Mucosa of rectum (tissue), 2 donors: ENCODE measurements at regions not wholly inside any gene's neighbourhood (a gene's known extent, or its start where the extent isn't known, plus 50 kb on each side); places are given as distances from the start of the nearest gene placed in this dataset.

Experiments used
- H3K27ac ChIP-seq, 2 donors: one replicate each; pipeline ENCODE4 v1.7.0; 2013; ENCODE audit warnings: inconsistent platforms in 2 of 2, low read depth in 2 of 2, low read length in 2 of 2
- H3K27me3 ChIP-seq, 2 donors: one replicate each; pipeline ENCODE4 v1.7.0; 2013; ENCODE audit warnings: low read length in 2 of 2; ENCODE audit not compliant: control insufficient read depth in 2 of 2, insufficient read depth in 2 of 2
- H3K36me3 ChIP-seq, 2 donors: one replicate each; pipeline ENCODE4 v1.7.0; 2013; ENCODE audit warnings: low read length in 2 of 2; ENCODE audit not compliant: control insufficient read depth in 2 of 2, insufficient read depth in 2 of 2
- H3K4me1 ChIP-seq, 2 donors: one replicate each; pipeline ENCODE4 v1.7.0; 2013; ENCODE audit warnings: low read length in 2 of 2, mild to moderate bottlenecking in 1 of 2; ENCODE audit not compliant: control insufficient read depth in 2 of 2, insufficient read depth in 2 of 2
- H3K4me3 ChIP-seq, 2 donors: one replicate each; pipeline ENCODE4 v1.7.0; 2013; ENCODE audit warnings: low read length in 2 of 2
- H3K9ac ChIP-seq, 2 donors: one replicate each; pipeline ENCODE4 v1.7.0; 2013; ENCODE audit warnings: low read length in 2 of 2, low read depth in 1 of 2, mild to moderate bottlenecking in 1 of 2
- H3K9me3 ChIP-seq, 2 donors: one replicate each; pipeline ENCODE4 v1.7.0; 2013; ENCODE audit warnings: low read length in 2 of 2; ENCODE audit not compliant: control insufficient read depth in 2 of 2
- donor health status: healthy.
- donor health status: Normal muscosa, but diverticular disease.

GRCh38 chr16:85274924-85275323 lies 162.7 kb upstream of the CIBAR2 start:
- no peaks in the 10 kb centered on the region for H3K4me1 ChIP-seq
- no peaks in the 10 kb centered on the region for H3K36me3 ChIP-seq

GRCh38 chr16:85275533-85276249 lies 163.4 kb upstream of the CIBAR2 start:
- H3K36me3 ChIP-seq = no peaks in the 10 kb centered on the region
- no peak overlapping the region for H3K9ac ChIP-seq
- H3K9me3 ChIP-seq = no peaks in the 10 kb centered on the region
- H3K4me3 ChIP-seq = no peak overlapping the region
- no peak overlapping the region for H3K27ac ChIP-seq
- no peaks in the 10 kb centered on the region for H3K27me3 ChIP-seq
- H3K4me1 ChIP-seq = no peaks in the 10 kb centered on the region

More at GRCh38 chr16:85274924-85275323, 162.7 kb upstream of the CIBAR2 start:
- Histone ChIP-seq H3K27ac (no peak overlapping the region), H3K4me3 (no peak overlapping the region), H3K9me3 (no peaks in the 10 kb centered on the region), H3K9ac (no peak overlapping the region), H3K27me3 (no peaks in the 10 kb centered on the region)

GRCh38 chr16:85276258-85276657 lies 164.0 kb upstream of the CIBAR2 start:
- H3K36me3 ChIP-seq = no peaks in the 10 kb centered on the region

GRCh38 chr16:85276721-85277120 lies 164.4 kb upstream of the CIBAR2 start:
- H3K4me1 ChIP-seq = no peaks in the 10 kb centered on the region

More at GRCh38 chr16:85276258-85276657, 164.0 kb upstream of the CIBAR2 start:
- Histone ChIP-seq H3K4me3 (no peak overlapping the region), H3K27ac (no peak overlapping the region), H3K9me3 (no peaks in the 10 kb centered on the region), H3K4me1 (no peaks in the 10 kb centered on the region), H3K27me3 (no peaks in the 10 kb centered on the region), H3K9ac (no peak overlapping the region)

GRCh38 chr16:85278839-85279238 lies 166.6 kb upstream of the CIBAR2 start:
- no peak overlapping the region for H3K27ac ChIP-seq
- H3K9ac ChIP-seq = no peak overlapping the region
- no peak overlapping the region for H3K4me3 ChIP-seq
- H3K4me1 ChIP-seq = no peaks in the 10 kb centered on the region
- H3K9me3 ChIP-seq = no peaks in the 10 kb centered on the region
- H3K36me3 ChIP-seq = no peaks in the 10 kb centered on the region
- no peaks in the 10 kb centered on the region for H3K27me3 ChIP-seq

More at GRCh38 chr16:85276721-85277120, 164.4 kb upstream of the CIBAR2 start:
- Histone ChIP-seq H3K27me3 (no peaks in the 10 kb centered on the region), H3K9ac (no peak overlapping the region), H3K9me3 (no peaks in the 10 kb centered on the region), H3K4me3 (no peak overlapping the region), H3K27ac (no peak overlapping the region), H3K36me3 (no peaks in the 10 kb centered on the region)

- Histone ChIP-seq H3K9me3 (no peaks in the 10 kb centered on the region), H3K9ac (no peak overlapping the region), H3K4me1 (no peaks in the 10 kb centered on the region), H3K4me3 (no peak overlapping the region), H3K27me3 (no peaks in the 10 kb centered on the region), H3K36me3 (no peaks in the 10 kb centered on the region), H3K27ac (no peak overlapping the region)
These were observed 167.1 kb upstream of the CIBAR2 start for GRCh38 chr16:85279402-85279801.

DNA sequence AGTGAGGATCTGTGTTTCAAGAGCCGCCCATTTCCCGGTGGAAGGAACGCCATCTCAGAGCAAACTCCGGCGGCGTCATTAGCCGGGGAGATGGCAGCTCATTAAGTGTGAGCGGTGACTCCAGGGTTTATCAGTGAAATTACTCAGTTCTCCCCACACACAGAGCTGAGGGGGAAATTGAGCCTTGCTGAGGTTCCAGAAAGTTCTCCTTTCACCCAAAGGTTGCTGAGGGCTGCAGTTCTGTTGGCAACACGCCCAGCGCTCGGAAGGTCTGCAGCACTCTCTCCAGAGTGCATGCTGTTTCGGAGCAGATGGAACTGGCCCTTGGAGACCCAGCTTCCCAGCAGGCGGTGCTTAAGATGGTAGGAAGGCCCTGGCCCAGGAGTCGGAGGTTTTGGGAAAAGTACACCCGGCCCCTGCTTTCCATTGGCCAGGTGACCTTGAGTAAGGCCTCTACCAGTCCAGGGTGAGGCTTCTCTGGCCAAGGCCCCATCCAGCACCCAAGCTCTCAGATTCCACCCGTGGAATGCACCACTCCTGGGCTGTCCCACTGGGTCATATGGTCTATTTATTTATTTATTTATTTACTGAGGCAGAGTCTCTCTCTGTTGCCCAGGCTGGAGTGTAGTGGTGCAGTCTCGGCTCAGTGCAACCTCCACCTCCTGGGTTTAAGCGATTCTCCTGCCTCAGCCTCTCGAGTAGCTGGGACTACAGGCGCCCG lies 167.7 kb upstream of the CIBAR2 start:
- Histone ChIP-seq H3K4me1 (no peaks in the 10 kb centered on the region), H3K4me3 (no peak overlapping the region), H3K9me3 (no peaks in the 10 kb centered on the region), H3K36me3 (no peaks in the 10 kb centered on the region), H3K27me3 (no peaks in the 10 kb centered on the region), H3K27ac (no peak overlapping the region), H3K9ac (no peak overlapping the region)

DNA sequence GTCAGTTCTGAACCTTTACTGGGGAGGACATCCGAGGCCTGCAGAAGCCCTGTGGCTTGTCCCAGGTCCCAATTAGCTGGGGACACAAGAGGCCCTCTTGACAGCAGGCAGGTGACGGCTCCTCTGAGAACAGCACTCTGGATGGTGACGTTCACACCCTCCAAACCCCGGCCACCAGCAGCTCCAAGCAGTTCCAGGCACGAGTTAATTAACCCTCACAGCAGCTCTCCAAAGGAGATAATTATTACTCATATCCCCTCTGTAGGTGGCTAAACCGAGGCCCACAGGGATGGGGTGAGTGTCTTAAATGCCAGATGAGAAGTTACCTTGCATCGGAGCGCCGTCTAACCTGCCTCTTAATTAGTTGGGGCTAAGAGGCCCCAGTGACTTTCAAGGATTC lies 168.9 kb upstream of the CIBAR2 start:
- Histone ChIP-seq H3K4me1 (no peaks in the 10 kb centered on the region), H3K27me3 (no peaks in the 10 kb centered on the region), H3K4me3 (no peak overlapping the region), H3K36me3 (no peaks in the 10 kb centered on the region), H3K9me3 (no peaks in the 10 kb centered on the region), H3K27ac (no peak overlapping the region), H3K9ac (no peak overlapping the region)

DNA sequence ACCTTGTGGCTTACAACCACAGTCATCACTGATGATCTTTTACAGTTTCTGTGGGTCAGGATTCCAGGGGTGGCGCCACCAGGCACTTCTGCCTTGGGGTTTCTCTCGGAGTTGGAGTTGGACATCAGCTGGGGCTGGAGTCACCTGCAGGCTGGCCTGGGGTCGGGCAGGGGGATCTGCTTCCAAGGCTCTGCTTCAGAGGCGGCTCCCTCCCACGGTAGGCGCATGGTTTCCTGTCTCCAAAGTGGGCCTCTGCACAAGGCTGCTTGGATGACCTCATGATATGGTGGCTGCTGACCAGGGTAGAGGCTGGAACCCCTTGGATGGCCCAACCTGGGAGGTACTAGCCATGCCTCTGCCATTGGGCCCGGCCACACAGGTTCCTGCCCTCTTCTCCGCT lies 170.6 kb upstream of the CIBAR2 start:
- H3K36me3 ChIP-seq = no peaks in the 10 kb centered on the region
- no peak overlapping the region for H3K4me3 ChIP-seq
- H3K4me1 ChIP-seq = no peaks in the 10 kb centered on the region
- H3K27ac ChIP-seq = no peak overlapping the region
- H3K9me3 ChIP-seq = no peaks in the 10 kb centered on the region
- H3K27me3 ChIP-seq = no peaks in the 10 kb centered on the region
- H3K9ac ChIP-seq = no peak overlapping the region

DNA sequence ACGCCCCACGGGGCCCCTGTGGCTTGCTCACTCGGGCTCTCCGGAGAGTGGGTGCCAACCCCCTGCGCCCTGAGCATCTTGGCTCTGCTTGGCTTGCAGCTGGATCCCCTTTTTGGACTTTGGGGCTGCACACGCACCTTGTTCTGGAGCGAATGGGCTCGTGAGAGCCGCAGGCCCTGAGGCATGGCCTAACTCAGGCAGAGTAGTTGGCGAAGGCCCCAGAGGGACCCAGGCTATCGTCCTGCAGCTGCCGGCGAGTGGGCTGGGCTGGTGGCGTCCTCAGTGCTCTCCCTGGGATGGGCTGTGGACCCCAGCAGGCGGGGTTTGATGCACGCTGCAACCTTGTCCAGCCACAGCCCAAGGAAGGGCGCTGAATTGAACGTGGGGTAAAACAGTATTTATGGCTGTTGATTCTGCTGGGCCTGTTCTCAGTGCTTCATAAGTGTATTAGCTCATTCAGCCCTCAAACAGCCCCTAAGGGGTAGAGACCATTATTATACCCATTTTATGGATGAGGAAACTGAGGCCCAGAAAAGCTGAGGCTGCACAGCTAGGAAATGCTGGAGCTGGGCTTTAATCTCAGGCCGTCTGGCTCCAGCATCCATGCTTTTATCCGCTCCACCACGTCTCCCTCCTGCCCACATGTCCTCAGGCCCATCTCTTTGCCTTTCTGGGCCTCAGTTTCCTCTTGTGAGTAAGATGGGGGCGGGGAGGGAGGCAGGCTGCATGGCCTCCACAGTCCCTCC lies 171.2 kb upstream of the CIBAR2 start:
- Histone ChIP-seq H3K36me3 (no peaks in the 10 kb centered on the region), H3K4me1 (peaks cover 0 to 2% of the 10 kb centered on the region in 2 donors), H3K27ac (no peak overlapping the region), H3K9ac (no peak overlapping the region), H3K9me3 (no peaks in the 10 kb centered on the region), H3K27me3 (no peaks in the 10 kb centered on the region), H3K4me3 (no peak overlapping the region)
